HepG2 (cell line): ENCODE measurements at regions not wholly inside any gene's neighbourhood (a gene's known extent, or its start where the extent isn't known, plus 50 kb on each side); places are given as distances from the start of the nearest gene placed in this dataset.

Source experiments
- CBX1 ChIP-seq: IDR thresholded peaks from one replicate; pipeline ENCODE4 v1.6.1; 2016; ENCODE audit warnings: antibody characterized with exemption, low read depth
- KLF12 ChIP-seq: sonication (generic); formaldehyde crosslinking; IDR thresholded peaks from 2 replicates; pipeline ENCODE4 v1.4.0; 2020; ENCODE audit warnings: missing genetic modification reagents, borderline replicate concordance
- ZNF317 ChIP-seq: sonication (generic); formaldehyde crosslinking; IDR thresholded peaks from 2 replicates; pipeline ENCODE4 v1.5.0; 2020; ENCODE audit warnings: mild to moderate bottlenecking, missing genetic modification reagents
- ZNF792 ChIP-seq: IDR thresholded peaks from 2 replicates; pipeline ENCODE4 v1.6.1; 2016
- TF ChIP-seq, protein P1 (sequence below): sonication (generic); formaldehyde crosslinking; IDR thresholded peaks from 2 replicates; pipeline ENCODE4 v1.5.0; 2020; ENCODE audit warnings: mild to moderate bottlenecking, missing genetic modification reagents, moderate library complexity
- TF ChIP-seq, protein P2 (sequence below), 2 experiments: sonication (generic) in 1 of 2; formaldehyde crosslinking in 1 of 2; IDR thresholded peaks; 2 replicates each; pipeline versions ENCODE4 v1.4.0 to v1.6.1; 2018 to 2020; ENCODE audit warnings: missing genetic modification reagents in 2 of 2, borderline replicate concordance in 1 of 2, low read depth in 1 of 2, mild to moderate bottlenecking in 1 of 2, missing biosample characterization in 1 of 2

DNA sequence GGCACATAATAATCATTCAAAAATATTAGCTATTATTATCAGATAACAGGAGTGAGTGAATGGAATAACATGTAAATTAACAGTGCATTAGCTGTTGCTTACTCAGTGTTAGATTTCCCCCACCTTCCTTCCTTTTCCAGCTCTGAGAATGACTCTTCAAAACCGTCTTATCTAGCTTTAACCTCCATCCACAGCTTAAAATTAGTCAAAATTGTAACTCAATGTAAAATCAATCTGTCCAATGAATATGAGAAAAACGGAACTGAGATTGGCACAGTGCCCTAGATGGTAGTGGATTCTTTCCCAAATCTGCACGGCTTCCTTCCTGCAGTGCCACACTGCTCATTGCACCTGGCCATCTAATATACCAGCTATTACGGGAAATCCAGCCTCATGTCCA, 156.8 kb upstream of the BDNF start:
- TF ChIP-seq, protein P1, sequence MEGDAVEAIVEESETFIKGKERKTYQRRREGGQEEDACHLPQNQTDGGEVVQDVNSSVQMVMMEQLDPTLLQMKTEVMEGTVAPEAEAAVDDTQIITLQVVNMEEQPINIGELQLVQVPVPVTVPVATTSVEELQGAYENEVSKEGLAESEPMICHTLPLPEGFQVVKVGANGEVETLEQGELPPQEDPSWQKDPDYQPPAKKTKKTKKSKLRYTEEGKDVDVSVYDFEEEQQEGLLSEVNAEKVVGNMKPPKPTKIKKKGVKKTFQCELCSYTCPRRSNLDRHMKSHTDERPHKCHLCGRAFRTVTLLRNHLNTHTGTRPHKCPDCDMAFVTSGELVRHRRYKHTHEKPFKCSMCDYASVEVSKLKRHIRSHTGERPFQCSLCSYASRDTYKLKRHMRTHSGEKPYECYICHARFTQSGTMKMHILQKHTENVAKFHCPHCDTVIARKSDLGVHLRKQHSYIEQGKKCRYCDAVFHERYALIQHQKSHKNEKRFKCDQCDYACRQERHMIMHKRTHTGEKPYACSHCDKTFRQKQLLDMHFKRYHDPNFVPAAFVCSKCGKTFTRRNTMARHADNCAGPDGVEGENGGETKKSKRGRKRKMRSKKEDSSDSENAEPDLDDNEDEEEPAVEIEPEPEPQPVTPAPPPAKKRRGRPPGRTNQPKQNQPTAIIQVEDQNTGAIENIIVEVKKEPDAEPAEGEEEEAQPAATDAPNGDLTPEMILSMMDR (CRISPR knock-in tag) = no peak
- TF ChIP-seq ZNF317 (CRISPR knock-in tag) = no peak
- no peak for TF ChIP-seq CBX1
- no peak for TF ChIP-seq ZNF792 (CRISPR knock-in tag)
- TF ChIP-seq, protein P2, sequence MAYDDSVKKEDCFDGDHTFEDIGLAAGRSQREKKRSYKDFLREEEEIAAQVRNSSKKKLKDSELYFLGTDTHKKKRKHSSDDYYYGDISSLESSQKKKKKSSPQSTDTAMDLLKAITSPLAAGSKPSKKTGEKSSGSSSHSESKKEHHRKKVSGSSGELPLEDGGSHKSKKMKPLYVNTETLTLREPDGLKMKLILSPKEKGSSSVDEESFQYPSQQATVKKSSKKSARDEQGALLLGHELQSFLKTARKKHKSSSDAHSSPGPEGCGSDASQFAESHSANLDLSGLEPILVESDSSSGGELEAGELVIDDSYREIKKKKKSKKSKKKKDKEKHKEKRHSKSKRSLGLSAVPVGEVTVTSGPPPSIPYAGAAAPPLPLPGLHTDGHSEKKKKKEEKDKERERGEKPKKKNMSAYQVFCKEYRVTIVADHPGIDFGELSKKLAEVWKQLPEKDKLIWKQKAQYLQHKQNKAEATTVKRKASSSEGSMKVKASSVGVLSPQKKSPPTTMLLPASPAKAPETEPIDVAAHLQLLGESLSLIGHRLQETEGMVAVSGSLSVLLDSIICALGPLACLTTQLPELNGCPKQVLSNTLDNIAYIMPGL (CRISPR knock-in tag; IDR thresholded peaks at IDR 0.05; ENCODE audit: borderline replicate concordance in 1 of 2, low read depth in 1 of 2) = no peak
- TF ChIP-seq KLF12 (CRISPR knock-in tag) = no peak
